ENCODE measurements at regions not wholly inside any gene's neighbourhood (a gene's known extent, or its start where the extent isn't known, plus 50 kb on each side); places are given as distances from the start of the nearest gene placed in this dataset.

DNA sequence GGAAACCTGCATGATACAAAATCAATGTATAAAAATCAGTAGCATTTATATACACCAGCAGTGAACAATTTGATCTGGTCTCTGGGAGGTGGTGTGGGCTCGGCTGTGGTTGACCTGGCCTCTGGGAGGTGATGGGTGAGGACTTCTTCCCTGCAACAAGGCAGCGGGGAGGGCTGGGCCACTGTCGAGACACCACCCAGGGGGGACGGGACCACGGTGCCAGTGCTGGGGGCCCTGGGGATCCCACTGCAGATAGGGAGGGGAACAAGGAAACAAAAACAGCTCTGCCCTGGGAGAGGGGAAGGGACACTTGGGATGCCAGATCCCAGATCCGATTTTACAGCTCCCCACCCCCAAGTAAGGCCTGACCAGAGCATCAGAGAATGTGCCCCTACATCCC is 189.6 kb upstream of the SFSWAP start:
- H3K36me3 ChIP-seq (ENCODE audit: control insufficient read depth in 2 of 2, extremely low read depth in 1 of 2, insufficient read depth in 2 of 2, low read length in 2 of 2): no peaks in the 10 kb centered on the region
- H3K4me1 ChIP-seq (ENCODE audit: control insufficient read depth, extremely low read depth, insufficient read depth, low read length): no peaks in the 10 kb centered on the region
- no peak overlapping the region for H3K9ac ChIP-seq (ENCODE audit: control insufficient read depth, extremely low read depth, insufficient read depth, low read length)
- H3K27me3 ChIP-seq (ENCODE audit: control insufficient read depth, extremely low read depth, insufficient read depth, low read length): no peaks in the 10 kb centered on the region
- H3K9me3 ChIP-seq (ENCODE audit: control insufficient read depth, low read depth, low read length): no peaks in the 10 kb centered on the region
- no peak overlapping the region for H2AFZ ChIP-seq (ENCODE audit: control insufficient read depth, low read length)
- no peaks in the 10 kb centered on the region for H3K9me1 ChIP-seq (ENCODE audit: control insufficient read depth, extremely low read depth, insufficient read depth, low read length)
- no peak overlapping the region for H3K4me3 ChIP-seq (ENCODE audit: control insufficient read depth in 2 of 3, extremely low read depth in 1 of 3, insufficient read depth in 2 of 3, low read depth in 1 of 3, low read length in 3 of 3)
- DNase-seq (ENCODE audit: low read depth, low spot score) (no peak), FAIRE-seq (no peak)
- no peaks in the 10 kb centered on the region for H4K20me1 ChIP-seq (ENCODE audit: control insufficient read depth, extremely low read depth, insufficient read depth, low read length)
- H3K79me2 ChIP-seq (ENCODE audit: control insufficient read depth, insufficient read depth, low read length): no peaks in the 10 kb centered on the region
- H3K27ac ChIP-seq (ENCODE audit: control insufficient read depth, insufficient read depth, low read length): no peak overlapping the region
- no peak for TF ChIP-seq CTCF (optimal IDR thresholded peaks at IDR 0.05 in 1 of 3, IDR thresholded peaks at IDR 0.05 in 1 of 3, conservative IDR thresholded peaks at IDR 0.05 in 1 of 3; ENCODE audit: extremely low read depth in 1 of 3, insufficient read depth in 2 of 3, low read length in 3 of 3)
- TF ChIP-seq EZH2 (IDR thresholded peaks at IDR 0.05; ENCODE audit: low read length): no peak
- H3K4me2 ChIP-seq (ENCODE audit: control insufficient read depth, extremely low read depth, insufficient read depth, low read depth, low read length): no peak overlapping the region
- dilution Hi-C loops (cut with MboI; ENCODE audit: extremely low pct_ligation_motif_present, low sequenced_read_pairs): no loop called here

- Histone ChIP-seq H3K36me3 (ENCODE audit: control insufficient read depth in 2 of 2, extremely low read depth in 1 of 2, insufficient read depth in 2 of 2, low read length in 2 of 2) (no peaks in the 10 kb centered on the region), H3K9me1 (ENCODE audit: control insufficient read depth, extremely low read depth, insufficient read depth, low read length) (no peaks in the 10 kb centered on the region), H3K27ac (ENCODE audit: control insufficient read depth, insufficient read depth, low read length) (no peak overlapping the region), H3K4me2 (ENCODE audit: control insufficient read depth, extremely low read depth, insufficient read depth, low read depth, low read length) (no peak overlapping the region), H3K27me3 (ENCODE audit: control insufficient read depth, extremely low read depth, insufficient read depth, low read length) (no peaks in the 10 kb centered on the region), H3K79me2 (ENCODE audit: control insufficient read depth, insufficient read depth, low read length) (no peaks in the 10 kb centered on the region), H3K9ac (ENCODE audit: control insufficient read depth, extremely low read depth, insufficient read depth, low read length) (no peak overlapping the region), H2AFZ (ENCODE audit: control insufficient read depth, low read length) (no peak overlapping the region), H3K4me1 (ENCODE audit: control insufficient read depth, extremely low read depth, insufficient read depth, low read length) (no peaks in the 10 kb centered on the region), H4K20me1 (ENCODE audit: control insufficient read depth, extremely low read depth, insufficient read depth, low read length) (no peaks in the 10 kb centered on the region), H3K9me3 (ENCODE audit: control insufficient read depth, low read depth, low read length) (no peaks in the 10 kb centered on the region), H3K4me3 (ENCODE audit: control insufficient read depth in 2 of 3, extremely low read depth in 1 of 3, insufficient read depth in 2 of 3, low read depth in 1 of 3, low read length in 3 of 3) (no peak overlapping the region)
- dilution Hi-C loops (cut with MboI; ENCODE audit: extremely low pct_ligation_motif_present, low sequenced_read_pairs): no loop called here
- TF ChIP-seq EZH2 (IDR thresholded peaks at IDR 0.05; ENCODE audit: low read length): no peak
- no peak for TF ChIP-seq CTCF (optimal IDR thresholded peaks at IDR 0.05 in 1 of 3, IDR thresholded peaks at IDR 0.05 in 1 of 3, conservative IDR thresholded peaks at IDR 0.05 in 1 of 3; ENCODE audit: extremely low read depth in 1 of 3, insufficient read depth in 2 of 3, low read length in 3 of 3)
- FAIRE-seq: no peak
- no peak for DNase-seq (ENCODE audit: low read depth, low spot score)
These were observed 184.9 kb upstream of the SFSWAP start for GRCh38 chr12:131525795-131526508.

All from keratinocyte (primary cell).